Cardiac muscle cell (in vitro differentiated cells and primary cell): ENCODE measurements at regions not wholly inside any gene's neighbourhood (a gene's known extent, or its start where the extent isn't known, plus 50 kb on each side); places are given as distances from the start of the nearest gene placed in this dataset.
A peak's percentile ranks its signal among the peaks of the same experiment; 100 is the strongest.

Source experiments
- DNase-seq, 2 donors: peaks; one replicate each; pipeline versions ENCODE4 v3.0.0 to v3.0.0-alpha.2; 2010 to 2017; ENCODE audit warnings: low read depth in 1 of 2, low spot score in 1 of 2
- H3K27ac ChIP-seq: fragments of 200-600 bp; sonication (generic); 2 replicates; pipeline ENCODE4 v1.5.1; 2016
- H3K27me3 ChIP-seq: fragments of 200-600 bp; sonication (generic); 2 replicates; pipeline ENCODE4 v1.6.0; 2016; ENCODE audit warnings: control low read depth
- H3K36me3 ChIP-seq: fragments of 200-600 bp; sonication (generic); 2 replicates; pipeline ENCODE4 v1.5.1; 2016; ENCODE audit warnings: control low read depth
- H3K4me1 ChIP-seq: fragments of 200-600 bp; sonication (generic); 2 replicates; pipeline ENCODE4 v1.8.1; 2017; ENCODE audit warnings: low read depth, mild to moderate bottlenecking, mixed run types
- H3K4me3 ChIP-seq: fragments of 200-600 bp; sonication (generic); 2 replicates; pipeline ENCODE4 v1.5.1; 2016; ENCODE audit warnings: mild to moderate bottlenecking
- H3K9me3 ChIP-seq: fragments of 200-600 bp; sonication (generic); 2 replicates; pipeline ENCODE4 v1.5.1; 2017; ENCODE audit warnings: low read depth, mild to moderate bottlenecking, control low read depth
- CTCF ChIP-seq: IDR thresholded peaks from 2 replicates; pipeline ENCODE4 v1.5.1; 2012; ENCODE audit warnings: low read depth, mild to moderate bottlenecking, low read length

GRCh38 chr15:98513428-98513986, 134.8 kb upstream of the IGF1R start:
- Histone ChIP-seq H3K27ac (no peak overlapping the region), H3K36me3 (no peaks in the 10 kb centered on the region), H3K9me3 (no peaks in the 10 kb centered on the region), H3K4me3 (no peak overlapping the region), H3K27me3 (no peaks in the 10 kb centered on the region), H3K4me1 (peaks cover 7% of the 10 kb centered on the region)
- no peak for TF ChIP-seq CTCF
- DNase-seq = no peak

DNA sequence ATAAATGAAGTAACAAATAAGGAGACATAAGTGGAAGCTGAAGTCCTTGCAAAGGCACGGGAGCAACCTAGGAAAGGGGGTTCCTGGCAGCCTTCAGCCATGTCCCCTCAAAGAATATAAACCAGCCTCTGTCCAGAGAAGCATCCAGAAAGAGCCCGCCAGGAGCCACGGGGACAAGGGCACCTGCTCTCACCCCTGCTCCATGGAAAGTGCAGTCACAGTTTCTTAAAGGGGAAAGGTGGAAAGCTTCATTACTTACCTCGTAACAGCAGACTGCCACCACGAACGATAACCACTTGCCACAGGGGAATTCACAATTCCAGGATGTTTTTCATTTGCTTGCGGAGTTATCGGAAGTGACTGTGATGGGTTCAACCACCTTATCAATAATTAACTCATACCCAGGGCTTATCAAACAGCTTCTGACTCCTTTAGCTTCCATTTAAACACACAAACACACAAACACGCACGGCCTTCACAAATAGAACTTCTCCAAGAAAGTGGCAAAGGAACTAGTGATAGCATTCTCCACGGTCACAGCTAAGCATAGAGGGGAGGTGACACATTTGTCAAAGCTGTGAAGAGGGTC, 134.2 kb upstream of the IGF1R start:
- peak in 1 of 2 donors; percentile 14 for DNase-seq
- Histone ChIP-seq H3K27ac (peak overlapping the region; percentile 2), H3K4me1 (peaks cover 7% of the 10 kb centered on the region), H3K36me3 (no peaks in the 10 kb centered on the region), H3K27me3 (no peaks in the 10 kb centered on the region), H3K9me3 (no peaks in the 10 kb centered on the region), H3K4me3 (no peak overlapping the region)
- TF ChIP-seq CTCF = no peak

DNA sequence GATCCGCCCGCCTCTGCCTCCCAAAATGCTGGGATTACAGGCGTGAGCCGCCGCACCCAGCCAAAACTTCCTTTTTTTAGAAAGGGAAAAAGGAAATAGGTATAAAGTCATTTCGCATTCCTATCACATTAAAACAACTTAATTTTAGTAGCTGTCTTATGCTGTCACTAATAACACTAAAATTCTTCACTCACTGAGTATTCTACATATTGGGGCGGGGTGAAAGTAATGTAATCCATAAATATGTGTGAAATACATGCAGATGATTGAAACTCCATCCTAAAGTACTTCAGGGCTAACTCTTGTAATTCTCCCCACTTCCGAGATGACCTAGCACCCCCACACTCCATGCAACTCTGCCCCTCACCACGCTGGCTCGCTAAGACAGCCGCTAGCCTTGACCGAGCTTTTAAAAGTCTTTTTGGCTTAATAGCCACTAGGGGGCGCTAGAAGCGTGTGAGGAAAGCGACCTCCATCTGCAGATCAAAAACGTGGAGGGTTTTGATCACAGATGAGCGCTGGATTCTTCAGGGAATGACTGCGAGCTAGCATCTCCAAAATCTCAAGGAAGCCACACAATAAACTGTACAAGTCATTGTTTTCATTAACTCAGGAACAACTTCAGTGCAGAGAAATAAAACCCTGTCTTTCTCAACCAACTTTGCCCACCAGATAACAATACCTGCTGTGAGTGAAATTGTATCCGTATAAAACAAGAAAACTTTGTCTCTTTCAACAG, 129.3 kb upstream of the IGF1R start:
- TF ChIP-seq CTCF = peak; percentile 71
- no peaks in the 10 kb centered on the region for H3K9me3 ChIP-seq

DNA sequence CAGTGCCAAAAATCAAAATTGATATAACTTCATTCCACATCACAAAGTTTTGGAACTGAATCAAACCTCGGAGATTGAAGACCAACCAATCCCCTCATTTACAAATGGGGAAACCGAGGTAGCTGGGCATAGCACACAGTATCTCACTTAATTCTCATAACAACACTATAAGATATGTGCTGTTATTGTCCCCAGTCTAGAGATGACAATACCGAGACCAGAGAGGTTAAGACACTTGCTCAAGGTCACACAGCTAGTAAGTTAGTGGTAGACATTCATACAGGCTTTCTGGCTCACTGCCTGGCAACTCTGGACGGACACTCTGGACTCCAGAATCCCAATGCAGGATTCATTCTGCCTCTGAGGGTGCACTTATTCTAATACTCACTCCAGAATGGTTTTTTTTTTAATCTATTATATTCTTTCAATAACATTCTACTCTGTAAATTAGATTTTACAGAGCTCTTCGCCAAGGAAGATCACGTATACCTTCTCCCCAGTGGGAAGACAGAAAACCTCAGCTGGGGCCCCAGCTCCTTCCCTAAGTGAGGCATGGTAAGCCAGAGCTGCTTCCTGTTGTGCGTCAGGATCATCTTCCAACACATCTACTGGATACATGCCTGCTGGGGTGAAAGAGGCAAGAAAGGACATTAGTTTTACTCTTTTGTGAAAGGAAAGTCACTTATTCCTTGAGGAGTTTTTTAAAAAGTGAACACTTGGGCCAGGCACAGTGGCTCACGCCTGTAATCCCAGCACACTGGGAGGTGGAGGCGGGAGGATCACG, 128.4 kb upstream of the IGF1R start:
- DNase-seq = no peak
- Histone ChIP-seq H3K4me3 (no peak overlapping the region), H3K27ac (no peak overlapping the region), H3K9me3 (no peaks in the 10 kb centered on the region), H3K27me3 (no peaks in the 10 kb centered on the region), H3K36me3 (no peaks in the 10 kb centered on the region), H3K4me1 (no peaks in the 10 kb centered on the region)
- TF ChIP-seq CTCF = no peak

More for the DNA sequence above, 129.3 kb upstream of the IGF1R start:
- no peaks in the 10 kb centered on the region for H3K27me3 ChIP-seq
- no peak overlapping the region for H3K4me3 ChIP-seq
- no peaks in the 10 kb centered on the region for H3K36me3 ChIP-seq
- no peak overlapping the region for H3K27ac ChIP-seq
- peak; percentile 85 to 91 for DNase-seq
- peaks cover 7% of the 10 kb centered on the region for H3K4me1 ChIP-seq

DNA sequence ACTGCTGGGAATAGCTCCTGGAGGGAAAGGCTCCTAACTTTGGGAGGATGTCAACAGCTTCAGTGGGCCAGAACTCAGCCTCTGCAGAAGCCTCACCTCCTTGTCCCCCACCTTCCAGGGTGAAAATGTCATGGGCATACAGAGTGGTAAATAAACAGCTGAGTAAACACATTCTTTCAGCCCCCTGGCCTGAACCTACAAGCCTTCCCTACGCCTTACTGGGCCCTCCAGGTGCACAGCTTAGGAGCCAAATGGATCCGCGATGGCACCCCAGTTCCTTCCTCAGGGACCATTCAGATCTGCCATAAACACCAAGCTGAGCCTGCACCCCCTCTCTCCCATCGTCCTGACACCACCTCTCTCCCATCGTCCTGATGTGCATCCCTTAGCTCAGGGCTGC, 126.2 kb upstream of the IGF1R start:
- H3K9me3 ChIP-seq = no peaks in the 10 kb centered on the region
- no peak for TF ChIP-seq CTCF
- H3K27me3 ChIP-seq = no peaks in the 10 kb centered on the region
- H3K36me3 ChIP-seq = no peaks in the 10 kb centered on the region
- H3K27ac ChIP-seq = no peak overlapping the region
- H3K4me1 ChIP-seq = no peaks in the 10 kb centered on the region
- H3K4me3 ChIP-seq = no peak overlapping the region
- no peak for DNase-seq
